ENCODE measurements at regions not wholly inside any gene's neighbourhood (a gene's known extent, or its start where the extent isn't known, plus 50 kb on each side); places are given as distances from the start of the nearest gene placed in this dataset.
"Not testable (repeated sequence)": the region's sequence is repeated elsewhere in the genome, so short reads cannot be mapped to it uniquely, and the experiment has no call there.

DNA sequence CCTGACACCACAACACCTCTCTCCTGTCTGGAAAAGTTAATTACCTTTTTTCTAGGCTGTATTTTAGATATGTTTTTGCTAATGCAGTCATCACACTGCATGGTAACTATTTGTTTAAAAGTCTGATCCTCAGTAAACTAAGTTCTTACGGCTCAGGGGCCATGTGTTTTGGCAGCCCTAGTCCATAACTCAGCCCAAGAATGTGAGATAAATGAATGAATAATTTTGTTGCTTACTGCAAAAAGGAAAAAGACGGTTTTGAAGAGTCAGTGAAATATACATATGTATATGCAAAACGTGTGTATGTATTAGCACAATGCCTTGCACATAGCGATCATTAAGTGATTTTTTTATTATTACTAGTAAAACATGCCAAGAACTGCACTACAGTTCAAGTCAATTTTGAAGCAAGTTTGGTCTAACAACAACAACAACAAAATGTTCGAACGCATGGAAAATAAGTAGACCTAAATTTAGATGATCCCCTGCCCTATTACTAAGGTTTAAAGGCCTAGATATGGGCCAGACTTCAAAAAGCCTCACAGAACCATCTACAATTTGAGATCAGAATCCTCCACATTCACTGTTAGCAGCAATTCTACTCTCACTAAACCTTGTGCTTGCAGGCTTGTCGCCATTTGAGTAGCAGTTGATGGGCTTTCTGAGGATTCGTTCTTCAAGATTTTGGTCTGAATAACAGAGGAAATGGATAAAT, 140.0 kb downstream of the NDUFA12 start:
- no peak for DNase-seq (ENCODE audit: low read depth in 4 of 4, low spot score in 3 of 4)

DNA sequence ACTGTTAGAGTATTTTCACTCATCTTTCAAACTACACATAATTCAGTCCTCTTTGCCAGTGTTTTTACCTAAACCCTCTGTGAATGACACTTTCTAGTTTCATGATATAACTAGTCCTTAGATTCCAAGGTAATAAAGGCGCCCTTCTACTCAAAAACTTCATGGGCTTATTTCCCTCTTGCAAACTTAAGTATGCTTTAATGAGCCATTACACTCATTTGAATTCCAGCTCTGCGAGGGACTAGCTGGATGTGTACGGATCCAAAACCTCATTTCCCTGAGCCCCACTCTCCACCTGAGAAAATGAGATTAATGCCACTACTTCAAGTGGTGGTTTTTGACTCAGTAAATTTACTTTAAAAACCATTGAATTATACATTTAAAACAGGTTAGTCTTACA, 141.1 kb downstream of the NDUFA12 start:
- no peak for DNase-seq (ENCODE audit: low read depth in 4 of 4, low spot score in 3 of 4)

DNA sequence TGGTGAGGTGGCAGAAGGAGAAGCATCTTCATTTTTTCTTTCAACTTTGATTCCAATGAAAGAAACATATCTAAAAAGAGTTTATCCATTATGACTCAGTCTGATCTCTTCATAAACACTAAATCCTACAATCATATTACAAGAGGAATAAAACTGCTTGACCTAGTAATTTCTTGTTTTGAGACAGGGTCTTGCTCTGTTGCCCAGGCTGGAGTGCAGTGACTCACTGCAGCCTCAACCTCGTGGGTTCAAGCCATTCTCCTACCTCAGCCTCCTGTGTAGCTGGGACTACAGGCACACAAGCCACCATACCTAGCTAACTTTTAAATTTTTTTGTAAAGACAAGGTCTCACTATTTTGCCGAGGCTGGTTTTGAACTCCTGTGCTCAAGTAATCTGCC, 147.2 kb downstream of the NDUFA12 start:
- no peak for DNase-seq (ENCODE audit: low read depth in 4 of 4, low spot score in 3 of 4)

DNA sequence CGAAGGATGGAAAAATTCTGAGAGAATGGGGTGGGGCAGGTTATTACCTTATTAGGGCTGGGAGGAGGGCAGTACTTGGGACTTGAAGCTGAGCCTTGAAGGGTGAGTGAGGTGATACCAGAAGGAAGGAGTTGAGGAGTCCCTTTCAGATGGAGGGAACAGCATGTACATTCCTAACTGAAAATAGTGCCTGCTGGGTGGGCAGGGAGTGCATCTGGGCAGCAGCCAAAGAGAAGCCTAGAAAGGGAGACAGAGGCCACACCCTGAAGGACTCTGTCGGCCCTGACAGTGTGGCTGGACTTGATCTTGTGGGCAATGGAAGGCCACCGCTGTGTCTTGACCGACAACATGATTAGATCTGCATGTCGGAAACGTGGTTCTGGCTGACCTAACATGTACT, 147.6 kb downstream of the NDUFA12 start:
- DNase-seq (ENCODE audit: low read depth in 4 of 4, low spot score in 3 of 4): no peak

DNA sequence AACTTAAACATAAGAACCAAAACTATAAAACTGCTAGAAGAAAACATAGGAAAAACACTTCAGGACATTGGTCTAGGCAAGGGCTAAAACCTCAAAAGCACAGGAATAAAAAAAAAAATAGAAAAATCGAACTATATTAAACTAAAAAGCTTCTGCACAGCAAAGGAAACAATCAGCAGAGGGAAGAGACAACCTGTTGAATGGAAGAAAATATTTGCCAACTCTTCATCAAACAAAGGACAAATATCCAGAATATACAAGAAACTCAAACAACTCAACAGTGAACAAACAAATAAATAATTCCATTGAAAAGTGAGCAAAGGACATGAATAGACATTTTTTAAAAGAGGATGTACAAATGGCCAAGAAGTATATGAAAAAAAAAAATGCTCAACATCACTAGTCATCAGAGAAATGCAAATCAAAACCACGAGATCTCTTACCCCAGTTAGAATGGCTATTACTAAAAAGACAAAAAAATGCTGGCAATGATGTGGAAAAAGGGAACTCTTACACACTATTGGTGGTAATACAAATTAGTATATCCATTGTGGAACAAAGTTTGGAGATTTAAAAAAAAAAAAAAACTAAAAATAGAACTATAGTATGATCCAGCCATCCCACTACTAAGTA, 152.0 kb downstream of the NDUFA12 start:
- DNase-seq (ENCODE audit: low read depth in 4 of 4, low spot score in 3 of 4): no peak

DNA sequence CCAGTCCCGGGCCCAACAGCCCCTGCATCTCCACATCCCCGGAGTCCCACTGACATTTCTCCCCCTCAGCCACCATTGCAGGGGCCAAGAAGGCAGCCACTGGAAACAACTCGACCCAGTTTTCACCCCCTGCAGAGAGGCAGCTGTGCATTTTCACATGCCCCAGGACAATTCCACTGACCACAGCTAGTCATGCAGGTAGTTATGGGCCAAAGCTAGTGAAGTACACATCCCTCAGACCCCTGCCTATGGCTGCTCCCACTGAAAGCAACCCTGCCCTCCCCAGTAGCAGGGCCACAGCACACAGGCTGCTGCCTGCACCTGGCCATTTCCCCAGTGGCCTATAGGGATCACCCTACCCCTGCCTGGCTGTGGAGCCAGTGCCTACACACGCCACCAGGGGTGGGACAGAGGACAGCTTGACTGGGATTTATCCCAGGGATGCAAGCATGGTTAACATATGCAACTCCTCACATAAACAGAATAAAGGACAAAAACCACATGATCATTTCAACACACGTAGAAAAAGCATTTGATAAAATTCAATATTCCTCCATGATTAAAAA, 154.0 kb downstream of the NDUFA12 start:
- DNase-seq (ENCODE audit: low read depth in 4 of 4, low spot score in 3 of 4): no peak

DNA sequence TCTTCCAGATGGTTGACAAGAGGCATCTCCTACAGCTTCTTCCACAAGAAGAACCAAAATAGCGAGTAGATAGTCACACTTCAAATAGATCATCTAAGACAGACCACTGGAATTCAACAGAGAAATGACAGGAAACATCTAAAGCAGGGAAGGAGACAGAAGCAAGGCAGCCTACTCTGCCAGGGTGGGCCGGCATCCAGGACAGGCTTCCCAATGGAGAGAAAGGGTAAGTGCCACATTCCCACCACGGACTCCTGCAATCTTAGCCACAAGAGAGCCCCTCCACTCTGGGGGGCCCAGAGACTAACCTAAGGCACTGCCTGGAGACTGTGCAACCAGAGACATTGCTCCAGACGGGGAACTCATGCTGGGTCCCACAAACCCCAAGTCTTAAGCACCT, 154.5 kb downstream of the NDUFA12 start:
- no peak for DNase-seq (ENCODE audit: low read depth in 4 of 4, low spot score in 3 of 4)

DNA sequence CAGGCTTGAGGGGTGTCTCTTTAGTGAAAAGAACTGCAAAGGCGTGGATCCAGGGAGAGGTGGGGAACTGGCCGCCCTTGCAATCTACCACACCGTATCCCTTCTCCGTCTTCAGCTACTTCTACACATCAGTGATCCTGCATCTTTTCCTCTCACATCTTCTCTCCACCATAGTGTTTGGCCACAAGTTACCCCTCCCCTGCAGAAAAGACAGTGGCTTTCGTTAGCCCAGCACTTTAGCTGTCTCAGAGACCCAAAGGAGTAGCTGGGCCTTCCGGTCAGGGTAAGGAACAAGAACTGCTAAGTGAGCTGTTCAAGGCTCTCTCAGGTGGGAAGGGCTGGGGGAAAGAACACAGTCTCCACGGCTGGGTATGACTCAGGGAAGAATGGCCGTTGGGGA, 158.4 kb downstream of the NDUFA12 start:
- no peak for DNase-seq (ENCODE audit: low read depth in 4 of 4, low spot score in 3 of 4)

DNA sequence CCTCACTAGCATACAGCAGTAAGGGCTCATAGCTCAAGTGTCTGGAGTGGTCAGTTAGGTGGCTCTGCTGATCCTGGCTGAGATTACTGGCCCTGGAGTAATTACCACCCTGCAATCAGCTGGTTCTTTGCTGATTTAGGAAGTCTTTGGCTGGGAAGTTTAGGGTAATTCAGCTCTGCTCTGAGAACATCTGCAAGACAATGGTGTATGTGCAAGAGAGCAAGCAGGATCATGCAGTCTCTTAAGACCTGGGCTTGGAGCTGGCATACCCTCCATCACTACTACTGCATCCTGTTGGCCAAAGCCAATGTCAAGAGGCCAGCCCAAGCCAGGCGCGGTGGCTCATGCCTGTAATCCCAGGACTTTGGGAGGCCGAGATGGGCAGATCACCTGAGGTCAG, 159.0 kb downstream of the NDUFA12 start:
- DNase-seq (ENCODE audit: low read depth in 4 of 4, low spot score in 3 of 4): no peak

DNA sequence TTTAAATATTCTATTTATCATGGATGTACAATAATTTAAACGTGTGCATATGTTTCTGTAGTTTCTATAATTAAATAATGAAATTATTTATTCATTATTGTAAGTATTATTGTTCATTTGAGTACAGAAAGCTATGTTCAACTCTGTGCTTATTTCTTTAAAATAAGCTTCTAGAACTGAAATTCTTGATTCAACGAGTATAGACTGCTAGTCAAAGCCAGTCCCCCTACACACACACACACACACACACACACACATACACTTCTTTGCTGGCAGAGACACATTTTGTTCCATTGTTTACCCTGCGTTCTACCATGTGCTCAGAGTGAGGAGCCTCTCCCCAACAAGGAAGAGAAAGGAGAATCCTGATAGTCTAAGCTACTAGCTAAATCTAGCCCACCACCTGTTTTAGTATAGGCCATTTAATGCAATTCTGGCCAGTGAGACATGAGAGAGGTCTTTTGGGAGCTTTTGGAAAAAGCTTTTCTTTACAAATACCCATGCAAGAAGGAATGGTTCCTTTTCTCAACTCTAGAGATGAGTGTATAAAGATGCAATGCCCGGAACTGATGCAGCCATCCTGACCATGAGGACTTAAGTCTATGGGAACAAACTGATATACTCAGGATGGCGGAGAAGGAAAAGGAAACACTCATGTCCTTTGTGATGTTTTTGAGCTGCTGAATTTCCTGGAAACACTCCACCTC, 161.4 kb downstream of the NDUFA12 start:
- DNase-seq (ENCODE audit: low read depth in 4 of 4, low spot score in 3 of 4): no peak

DNA sequence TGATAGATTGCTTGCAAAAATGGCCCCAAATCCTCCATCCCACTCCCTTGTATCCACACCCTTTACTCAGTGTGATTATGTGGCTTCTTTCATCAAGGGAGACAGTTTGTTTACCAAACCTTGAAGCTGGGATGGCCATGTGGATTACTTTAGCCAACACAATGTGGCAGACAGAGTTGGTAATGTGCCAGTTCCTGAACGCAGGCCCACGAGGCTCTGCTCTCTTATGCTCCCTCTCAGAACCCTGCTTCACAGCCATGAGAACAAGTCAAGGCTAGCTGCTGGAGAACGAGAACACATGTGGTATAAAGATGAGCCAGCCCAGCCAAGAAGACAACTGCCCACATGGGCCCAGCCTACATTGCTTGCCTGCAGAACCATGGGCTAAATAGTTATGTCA, 162.3 kb downstream of the NDUFA12 start:
- no peak for DNase-seq (ENCODE audit: low read depth in 4 of 4, low spot score in 3 of 4)

DNA sequence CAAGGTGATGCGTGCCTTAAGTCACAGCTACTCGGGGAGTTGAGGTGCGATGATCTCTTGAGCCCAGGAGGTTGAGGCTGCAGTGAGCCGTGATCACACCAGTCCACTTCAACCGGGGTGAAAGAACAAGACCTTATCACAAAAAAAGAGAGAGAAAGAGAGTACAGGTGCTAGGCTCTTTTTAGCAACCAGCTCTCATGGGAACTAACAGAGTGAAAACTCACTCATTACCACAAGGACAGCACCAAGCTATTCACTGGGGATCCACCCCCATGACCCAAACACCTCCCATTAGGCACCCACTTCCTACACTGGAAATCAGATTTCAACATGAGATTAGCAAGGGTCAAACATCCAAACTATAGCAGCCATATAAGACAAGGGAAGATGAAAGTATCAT, 164.2 kb downstream of the NDUFA12 start:
- DNase-seq (ENCODE audit: low read depth in 4 of 4, low spot score in 3 of 4): no peak

DNA sequence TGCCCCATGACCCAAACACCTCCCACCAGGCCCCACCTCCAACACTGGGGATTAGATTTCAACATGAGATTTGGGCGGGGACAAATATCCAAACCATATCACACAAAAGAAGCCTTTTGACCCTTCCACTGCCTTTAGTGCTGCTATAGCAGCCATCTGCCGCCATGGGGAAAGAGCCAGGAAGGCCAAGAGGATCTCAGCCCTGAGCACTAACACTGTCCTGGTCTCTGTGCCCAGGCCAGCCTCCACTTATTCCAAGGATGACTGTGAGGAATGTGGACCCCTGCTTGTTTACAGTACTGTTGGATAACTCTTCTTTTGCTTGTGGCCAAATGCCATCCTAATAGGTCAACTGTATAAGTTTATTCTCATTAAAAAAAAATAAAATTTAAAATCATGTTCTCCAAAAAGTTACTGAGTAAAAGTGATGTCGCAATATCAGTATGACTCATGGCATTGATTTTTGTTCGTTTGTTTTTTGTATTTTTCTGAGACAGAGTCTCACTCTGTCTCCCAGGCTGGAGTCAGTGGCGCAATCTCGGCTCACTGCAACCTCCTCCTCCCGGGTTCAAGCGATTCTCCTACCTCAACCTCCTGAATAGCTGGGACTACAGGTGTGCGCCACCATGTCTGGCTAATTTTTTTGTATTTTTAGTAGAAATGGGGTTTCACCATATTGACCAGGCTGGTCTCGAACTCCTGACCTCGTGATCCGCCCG, 166.4 kb downstream of the NDUFA12 start:
- not testable (repeated sequence) for DNase-seq (ENCODE audit: low read depth in 4 of 4, low spot score in 3 of 4)

DNA sequence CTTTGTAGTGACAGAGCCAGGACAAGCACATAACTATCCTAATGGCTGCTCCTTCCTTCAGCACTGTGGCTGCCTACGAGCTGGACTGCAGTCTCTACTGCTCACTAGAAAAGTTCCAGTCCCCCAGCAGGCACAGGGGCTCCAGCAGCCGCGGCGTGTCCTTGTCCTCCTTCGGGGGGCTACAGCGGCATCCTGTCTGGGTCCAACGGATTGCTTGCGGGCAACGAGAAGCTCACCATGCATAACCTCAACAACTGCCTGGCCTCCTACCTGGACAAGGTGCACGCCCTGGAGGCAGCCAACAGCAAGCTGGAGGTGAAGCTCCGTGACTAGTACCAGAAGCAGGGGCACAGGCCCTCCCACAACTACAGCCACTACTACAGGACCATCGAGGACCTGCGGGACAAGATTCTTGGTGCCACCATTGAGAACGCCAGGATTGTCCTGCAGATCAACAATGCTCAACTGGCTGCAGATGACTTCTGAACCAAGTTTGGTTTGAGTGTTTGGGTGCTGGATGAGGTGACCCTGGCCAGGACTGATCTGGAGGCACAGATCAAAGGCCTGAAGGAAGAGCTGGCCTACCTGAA, 169.4 kb downstream of the NDUFA12 start:
- DNase-seq (ENCODE audit: low read depth in 4 of 4, low spot score in 3 of 4): no peak

DNA sequence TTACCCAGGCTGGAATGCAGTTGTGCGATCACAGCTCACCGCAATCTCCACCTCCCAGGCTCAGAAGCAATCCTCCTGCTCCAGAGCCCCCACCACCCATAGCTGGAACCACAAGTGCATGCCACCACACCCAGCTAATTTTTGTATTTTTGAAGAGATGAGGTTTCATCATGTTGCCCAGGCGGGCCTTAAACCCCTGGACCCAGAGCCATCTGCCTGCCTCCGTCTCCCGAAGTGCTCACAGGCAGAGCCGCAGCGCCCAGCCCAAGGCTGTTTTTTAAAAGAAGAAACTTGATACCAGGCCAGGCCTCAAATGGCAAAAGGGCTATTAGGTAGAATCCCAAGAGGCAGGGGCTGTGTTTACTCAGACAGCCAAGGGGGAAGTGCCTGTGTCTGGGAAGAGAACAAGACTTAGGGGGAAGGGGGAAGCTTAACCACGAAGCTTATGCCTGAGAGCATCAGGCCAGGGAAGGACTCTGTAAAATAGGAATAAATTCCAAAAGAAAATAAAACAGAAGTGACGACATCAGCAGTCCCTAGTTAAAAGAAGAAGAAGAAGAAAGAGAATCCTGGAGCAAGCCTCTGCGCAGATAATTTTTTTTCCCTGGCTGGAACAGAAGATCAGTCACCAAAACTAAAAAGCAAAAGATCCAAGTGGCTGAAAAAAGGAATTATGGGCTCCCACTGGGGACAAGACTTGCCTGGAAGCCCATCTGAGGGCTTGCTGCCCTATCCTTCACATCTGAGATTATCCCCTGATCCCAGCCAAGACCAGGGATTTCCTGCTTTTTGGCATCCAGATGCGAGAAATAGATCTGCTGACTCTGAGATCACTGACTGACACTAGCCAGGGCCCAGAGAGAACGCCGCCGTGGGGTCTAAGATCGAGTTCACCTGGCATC, 170.5 kb downstream of the NDUFA12 start:
- peak in 2 of 4 donors; percentile 6 to 10 for DNase-seq (ENCODE audit: low read depth in 4 of 4, low spot score in 3 of 4)

DNA sequence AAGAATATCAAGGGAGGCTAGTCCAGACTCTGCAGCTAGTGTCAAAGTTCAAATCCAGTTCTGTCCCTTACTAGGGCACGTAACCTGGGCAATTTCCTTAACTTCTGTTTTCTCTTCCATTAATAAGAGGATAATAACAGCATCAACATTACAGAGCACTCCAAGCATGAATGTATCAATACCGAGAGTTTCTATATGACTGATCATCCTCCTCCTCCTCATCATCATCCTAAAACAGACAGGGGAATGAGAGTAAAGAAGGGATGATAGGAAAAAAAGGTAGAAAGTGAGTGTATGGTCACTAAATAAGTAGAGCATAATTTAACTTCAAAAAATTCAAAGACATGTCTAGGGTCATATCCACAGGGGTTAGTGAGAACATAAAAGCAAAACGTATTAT, 171.4 kb downstream of the NDUFA12 start:
- no peak for DNase-seq (ENCODE audit: low read depth in 4 of 4, low spot score in 3 of 4)

DNA sequence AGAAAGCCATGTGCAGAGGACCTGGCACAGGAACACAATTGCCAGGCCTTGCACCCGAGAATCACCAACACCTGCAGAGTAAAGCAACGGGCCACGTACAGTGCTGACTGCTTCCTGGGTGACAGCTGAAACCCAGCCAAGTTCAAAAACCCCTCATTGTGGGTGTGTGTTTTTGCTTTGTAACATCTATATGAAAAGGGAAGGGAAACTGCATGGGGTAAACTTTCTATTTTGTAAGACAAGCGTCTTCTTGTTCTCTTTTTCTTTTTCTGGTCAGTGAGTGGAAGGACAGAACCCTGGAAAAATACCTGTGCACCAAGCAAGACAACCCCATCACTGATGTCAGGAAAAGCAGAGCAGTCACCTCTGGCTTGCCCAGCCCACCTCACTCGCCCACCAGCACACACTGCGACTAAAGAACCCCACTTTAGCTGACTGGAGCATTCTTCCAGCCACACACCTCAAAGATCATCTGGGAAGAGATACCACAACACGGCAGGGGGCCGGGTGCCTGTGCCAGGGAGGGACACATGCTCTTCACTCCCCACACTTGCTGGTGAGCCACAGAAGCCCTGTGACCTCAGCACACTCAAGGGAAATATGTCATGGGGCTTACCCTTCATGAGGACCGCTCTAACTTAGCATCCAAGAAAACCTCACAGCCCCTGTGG, 172.3 kb downstream of the NDUFA12 start:
- DNase-seq (ENCODE audit: low read depth in 4 of 4, low spot score in 3 of 4): no peak

DNA sequence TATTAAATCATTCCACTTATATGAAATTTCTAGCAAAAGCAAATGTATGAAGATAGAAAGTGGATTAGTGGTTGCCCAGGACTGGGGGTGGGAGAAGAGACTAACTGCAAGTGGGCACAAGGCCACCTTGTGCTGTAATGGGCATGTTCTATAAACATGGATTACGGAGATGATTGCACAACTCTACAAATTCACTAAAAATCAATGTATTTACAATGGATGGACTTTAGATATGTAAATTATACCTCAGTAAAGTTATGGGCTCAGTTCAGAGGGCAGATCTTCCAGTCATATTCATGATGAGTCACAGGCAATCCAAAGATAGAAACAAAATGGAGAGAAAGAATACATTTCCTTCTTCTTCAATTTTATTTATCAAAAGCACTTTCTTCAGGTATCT, 173.9 kb downstream of the NDUFA12 start:
- no peak for DNase-seq (ENCODE audit: low read depth in 4 of 4, low spot score in 3 of 4)

DNA sequence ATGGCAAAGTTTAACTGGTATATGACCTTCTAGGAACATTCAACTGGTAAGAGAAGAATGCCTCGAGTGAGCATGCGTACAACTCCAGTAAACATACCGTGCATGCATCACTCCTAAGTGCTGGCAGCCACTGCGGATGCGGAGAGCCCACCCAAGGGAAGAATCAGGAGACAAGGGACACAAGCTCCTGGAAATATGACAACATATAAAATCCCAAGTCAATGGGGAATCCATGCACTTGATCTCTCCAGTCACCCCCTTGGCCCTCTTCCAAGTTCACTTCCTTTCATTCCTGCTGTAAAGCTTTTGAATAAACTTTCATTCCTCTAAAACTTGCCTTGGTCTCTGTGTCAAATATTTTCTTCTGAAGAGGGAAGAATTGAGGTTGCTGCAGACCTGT, 168.7 kb upstream of the TMCC3 start:
- DNase-seq (ENCODE audit: low read depth in 4 of 4, low spot score in 3 of 4): no peak
